ENCODE measurements at regions not wholly inside any gene's neighbourhood (a gene's known extent, or its start where the extent isn't known, plus 50 kb on each side); places are given as distances from the start of the nearest gene placed in this dataset.

GRCh38 chr6:169957351-169957963 lies 206.0 kb downstream of the ERMARD start:
- DNase-seq (ENCODE audit: low read depth), result no peak

DNA sequence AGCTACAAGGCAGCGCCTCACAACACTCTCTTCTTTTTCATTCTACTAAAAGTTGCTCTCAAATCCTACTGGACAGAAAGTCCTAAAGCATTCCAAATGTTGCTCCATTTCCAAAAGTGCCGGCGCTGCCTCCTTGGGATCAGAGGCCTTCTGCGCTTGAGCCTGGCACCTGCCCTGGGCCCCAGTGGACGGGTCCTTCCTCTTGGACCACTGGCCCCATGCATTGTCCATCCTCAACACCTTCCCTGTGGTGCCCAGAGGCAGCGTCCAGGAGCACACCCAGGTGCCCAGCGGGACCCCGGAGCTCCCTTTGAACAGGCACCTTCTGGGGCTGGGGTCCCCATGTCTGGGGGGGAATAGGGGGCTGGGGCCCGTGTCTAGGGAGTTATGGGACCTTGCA lies 205.2 kb downstream of the ERMARD start:
- no peak for DNase-seq (ENCODE audit: low read depth)

GRCh38 chr6:169955731-169956437 lies 204.5 kb downstream of the ERMARD start:
- DNase-seq (ENCODE audit: low read depth), result no peak

GRCh38 chr6:169954977-169955376 lies 203.6 kb downstream of the ERMARD start:
- no peak for DNase-seq (ENCODE audit: low read depth)

- DNase-seq (ENCODE audit: low read depth), result no peak
Measured at GRCh38 chr6:169953686-169954085, 202.3 kb downstream of the ERMARD start.

DNA sequence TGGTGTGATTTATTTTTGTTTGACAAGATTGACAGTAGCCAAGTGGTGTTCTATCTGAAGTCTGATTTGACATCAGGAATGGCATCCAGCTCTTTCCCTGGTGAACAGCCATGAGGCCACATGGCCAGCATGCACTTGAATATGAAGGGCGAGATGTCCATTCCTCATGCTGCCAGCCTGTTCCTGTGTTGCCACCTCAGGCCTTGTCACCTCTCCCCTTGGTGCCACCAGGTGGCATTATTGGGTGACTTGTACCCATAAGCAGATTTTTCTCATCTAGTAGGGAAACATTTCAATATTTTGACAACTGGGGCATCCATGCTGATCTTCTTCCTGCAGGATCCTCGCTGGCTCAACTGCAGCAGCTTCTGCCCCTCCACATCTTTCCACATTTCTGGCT lies 199.1 kb downstream of the ERMARD start:
- no peak for DNase-seq (ENCODE audit: low read depth)

- no peak for DNase-seq (ENCODE audit: low read depth)
Measured at GRCh38 chr6:169949511-169950097, 198.2 kb downstream of the ERMARD start.

GRCh38 chr6:169946971-169947370 lies 195.5 kb downstream of the ERMARD start:
- DNase-seq (ENCODE audit: low read depth), result no peak

- no peak for DNase-seq (ENCODE audit: low read depth)
Measured at GRCh38 chr6:169945117-169945516, 193.7 kb downstream of the ERMARD start.

GRCh38 chr6:169944415-169944814 lies 193.0 kb downstream of the ERMARD start:
- DNase-seq (ENCODE audit: low read depth), result no peak

DNA sequence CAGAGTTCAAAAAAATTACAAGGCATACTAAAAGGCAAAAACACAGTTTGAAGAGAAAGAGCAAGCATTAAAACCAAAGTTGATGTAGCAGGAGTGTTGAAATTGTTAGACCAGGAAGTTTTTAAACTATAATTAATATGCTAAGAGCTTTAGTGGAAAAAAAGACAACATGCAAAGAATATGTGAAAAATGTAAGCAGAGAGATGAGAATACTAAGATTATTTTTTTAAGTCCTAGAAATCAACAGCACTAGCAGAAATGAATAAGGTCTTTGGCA lies 192.6 kb downstream of the ERMARD start:
- DNase-seq (ENCODE audit: low read depth), result no peak

GRCh38 chr6:169943241-169944060 lies 192.0 kb downstream of the ERMARD start:
- no peak for DNase-seq (ENCODE audit: low read depth)

GRCh38 chr6:169942173-169942572 lies 190.8 kb downstream of the ERMARD start:
- DNase-seq (ENCODE audit: low read depth), result no peak

DNA sequence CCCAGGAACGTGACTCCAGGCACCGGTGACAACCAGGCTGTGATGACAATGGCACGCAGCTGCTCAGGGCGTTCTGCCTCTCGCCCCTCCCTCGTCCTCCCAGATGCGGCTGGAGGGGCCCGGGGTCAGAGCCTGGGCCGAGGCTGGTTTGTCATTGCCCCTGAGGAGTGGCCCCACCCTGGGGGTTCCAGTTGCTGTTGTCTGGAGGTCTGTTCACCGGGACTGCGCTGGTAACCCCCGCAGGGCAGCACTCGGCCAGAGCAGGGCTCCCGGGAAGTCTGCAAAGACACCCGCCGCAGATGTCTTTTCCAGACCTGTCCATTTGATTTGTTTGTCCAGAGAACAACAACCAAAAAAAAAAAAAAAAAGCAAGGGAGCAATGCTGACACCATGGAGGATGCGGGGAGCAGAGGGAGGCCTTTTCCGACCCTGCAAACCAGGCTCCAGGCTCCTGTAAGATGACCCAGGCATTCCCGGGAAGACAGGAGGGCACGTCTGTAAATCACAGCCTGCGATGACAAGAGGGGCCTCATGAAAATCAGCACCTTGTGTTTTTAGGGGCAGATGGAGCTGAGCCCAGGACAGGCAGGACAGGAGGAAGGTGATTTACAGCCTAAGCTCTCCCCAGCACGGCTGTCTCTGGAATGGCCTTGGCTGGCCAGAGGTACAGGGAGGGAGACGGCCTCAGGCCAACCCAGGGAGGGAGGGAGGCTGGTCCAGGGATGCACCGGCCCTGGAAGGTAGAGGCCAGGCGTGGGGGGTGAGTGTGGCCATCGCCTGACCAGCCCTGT lies 189.3 kb downstream of the ERMARD start:
- DNase-seq (ENCODE audit: low read depth), result no peak

- DNase-seq (ENCODE audit: low read depth), result no peak
Measured at GRCh38 chr6:169939554-169940164, 188.2 kb downstream of the ERMARD start.

DNA sequence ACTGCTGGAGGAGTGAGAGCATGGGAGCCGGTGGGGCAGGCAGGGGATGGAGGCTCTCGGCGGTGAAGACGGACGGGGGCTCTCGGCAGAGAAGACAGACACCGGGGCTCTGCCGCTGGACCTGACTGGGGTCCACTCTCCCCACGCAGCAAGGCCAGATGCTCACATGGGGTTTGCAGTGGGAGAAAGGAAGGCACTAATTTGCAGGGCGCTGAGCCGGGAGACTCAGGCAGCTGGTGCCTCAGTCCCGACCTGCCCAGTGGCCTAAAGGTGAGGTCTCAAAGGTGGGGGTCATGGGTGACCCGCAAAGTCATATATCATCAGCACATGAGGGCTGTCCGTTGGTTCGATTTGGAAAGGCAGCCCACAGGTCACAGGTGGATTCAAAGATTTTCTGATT lies 187.3 kb downstream of the ERMARD start:
- no peak for DNase-seq (ENCODE audit: low read depth)

GRCh38 chr6:169938262-169938701 lies 186.9 kb downstream of the ERMARD start:
- no peak for DNase-seq (ENCODE audit: low read depth)

- no peak for DNase-seq (ENCODE audit: low read depth)
Measured at GRCh38 chr6:169937389-169938261, 186.2 kb downstream of the ERMARD start.

DNA sequence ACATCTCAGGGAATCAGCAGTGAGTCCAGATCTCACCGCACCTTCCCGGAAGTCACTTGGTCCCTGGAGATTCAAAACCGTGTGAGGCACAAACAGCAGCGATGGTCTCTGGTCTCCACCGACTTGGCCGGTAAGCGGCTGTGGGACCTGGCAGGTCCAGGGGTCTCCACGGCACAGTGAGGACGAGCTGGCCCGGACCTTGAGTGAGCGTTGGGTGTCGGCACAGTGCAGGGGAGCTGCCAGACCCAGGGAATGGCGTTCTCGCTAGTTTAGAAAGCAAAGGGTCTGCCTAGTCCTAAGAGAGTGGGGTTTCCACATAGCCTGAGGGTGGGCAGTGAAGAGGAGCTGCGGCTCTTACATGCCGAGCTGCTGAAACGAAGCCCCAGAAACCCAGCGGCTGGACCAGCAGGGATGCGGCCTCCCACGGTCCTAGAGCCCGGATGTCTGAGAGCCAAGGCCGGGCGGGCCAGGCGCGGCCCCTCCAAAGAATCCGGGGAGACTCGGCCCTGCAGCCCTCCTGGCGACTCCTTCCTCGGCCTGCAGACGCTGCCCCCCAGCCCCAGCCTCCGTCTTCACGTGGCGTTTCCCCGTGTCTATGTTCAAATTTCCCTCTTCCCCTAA lies 185.0 kb downstream of the ERMARD start:
- DNase-seq (ENCODE audit: low read depth), result no peak

DNA sequence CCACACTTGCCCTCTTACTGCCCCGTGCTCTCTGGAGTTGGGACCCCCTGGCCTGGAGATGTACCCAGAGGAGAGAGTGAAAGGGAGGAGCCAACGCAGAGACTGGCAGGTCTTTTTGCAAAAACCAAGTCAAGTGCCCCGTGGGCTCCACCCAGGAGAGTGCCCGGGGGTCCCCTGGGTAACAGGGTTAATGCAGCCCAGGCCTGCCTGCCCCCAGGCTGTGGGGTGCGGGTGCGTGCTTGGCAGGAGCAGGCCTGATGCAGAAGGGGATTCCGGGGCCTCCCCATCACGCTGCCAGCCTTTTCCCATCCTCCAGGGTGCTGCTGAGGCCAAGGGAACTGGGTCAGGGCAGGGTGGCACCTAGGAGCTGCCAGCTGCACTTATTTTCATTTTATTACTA lies 184.4 kb downstream of the ERMARD start:
- DNase-seq (ENCODE audit: low read depth), result no peak

All from HT1080 (cell line).